Vagina (tissue), 2 donors: ENCODE measurements at regions not wholly inside any gene's neighbourhood (a gene's known extent, or its start where the extent isn't known, plus 50 kb on each side); places are given as distances from the start of the nearest gene placed in this dataset.

Source experiments
- CTCF ChIP-seq, 3 experiments: fragments of 450-650 bp in 2 of 3; fragments of 200-600 bp in 1 of 3; sonication (generic) in 1 of 3; IDR thresholded peaks; one replicate each; pipeline ENCODE4 v1.5.1; 2017 to 2019; ENCODE audit warnings: antibody characterized with exemption in 3 of 3, mild to moderate bottlenecking in 2 of 3, moderate library complexity in 2 of 3
- POLR2A ChIP-seq, 2 donors: fragments of 450-650 bp; IDR thresholded peaks; one replicate each; pipeline ENCODE4 v1.6.1; 2017; ENCODE audit warnings: antibody characterized with exemption in 2 of 2, mild to moderate bottlenecking in 2 of 2, moderate library complexity in 2 of 2
- POLR2AphosphoS5 ChIP-seq, 2 donors: sonication (generic); formaldehyde crosslinking; IDR thresholded peaks; one replicate each; pipeline ENCODE4 v1.9.0; 2017; ENCODE audit warnings: antibody characterized with exemption in 2 of 2, mild to moderate bottlenecking in 2 of 2, low read depth in 1 of 2; ENCODE audit not compliant: insufficient read depth in 1 of 2

- TF ChIP-seq CTCF (IDR thresholded peaks at IDR 0.05) (no peak), POLR2A (IDR thresholded peaks at IDR 0.05) (no peak), POLR2AphosphoS5 (IDR thresholded peaks at IDR 0.05; ENCODE audit: insufficient read depth in 1 of 2, low read depth in 1 of 2) (no peak)
These were observed 286.0 kb upstream of the RASGEF1B start for GRCh38 chr4:81757691-81758090.
